PC-9 (cell line): ENCODE measurements at regions not wholly inside any gene's neighbourhood (a gene's known extent, or its start where the extent isn't known, plus 50 kb on each side); places are given as distances from the start of the nearest gene placed in this dataset.

ENCODE experiments used
- BruUV-seq: library from RNA; stranded (reverse); fragments of 400-500 nt; replicated peaks from 2 replicates; lab custom pipeline; 2021; lab: Mats Ljungman, UMichigan
- CTCF ChIA-PET: fragments of 300-600 bp; sonication (Branson Sonifier 250); formaldehyde crosslinking; loops from one replicate; lab custom pipeline; 2022; ENCODE audit warnings: antibody characterized with exemption; lab: Charles Lee
- POLR2A ChIA-PET: fragments of 300-600 bp; sonication (Branson Sonifier 250); formaldehyde crosslinking; loops from one replicate; lab custom pipeline; 2022; ENCODE audit warnings: antibody characterized with exemption; ENCODE audit not compliant: unreplicated experiment; lab: Charles Lee
- DNase-seq, 2 experiments: peaks; one replicate each; pipeline versions ENCODE4 v3.0.0 to v3.0.0-alpha.2; 2015 to 2022; ENCODE audit warnings: mixed read lengths in 1 of 2
- H2AFZ ChIP-seq: fragments of 200-600 bp; sonication (generic); 2 replicates; pipeline ENCODE4 v1.8.1; 2017; ENCODE audit warnings: antibody characterized with exemption
- H3F3A ChIP-seq: fragments of 200-600 bp; sonication (generic); 2 replicates; pipeline ENCODE4 v1.8.1; 2017; ENCODE audit warnings: antibody characterized with exemption, mild to moderate bottlenecking, low read depth; ENCODE audit not compliant: insufficient read depth
- H3K27ac ChIP-seq: fragments of 200-600 bp; sonication (generic); 2 replicates; pipeline ENCODE4 v1.6.1; 2016; ENCODE audit warnings: mixed run types
- H3K27me3 ChIP-seq: fragments of 200-600 bp; sonication (generic); 2 replicates; pipeline ENCODE4 v1.6.1; 2016; ENCODE audit warnings: low read depth, mixed run types; ENCODE audit not compliant: insufficient read depth
- H3K36me3 ChIP-seq: fragments of 200-600 bp; sonication (generic); 2 replicates; pipeline ENCODE4 v1.6.1; 2016; ENCODE audit warnings: low read depth, mixed run types
- H3K4me1 ChIP-seq: fragments of 200-600 bp; sonication (generic); replicated peaks from 2 replicates; pipeline ENCODE4 v1.6.1; 2016; ENCODE audit warnings: mixed run types; ENCODE audit not compliant: insufficient read depth
- H3K4me2 ChIP-seq: fragments of 200-600 bp; sonication (generic); 2 replicates; pipeline ENCODE4 v1.6.1; 2017; ENCODE audit warnings: mixed run types
- H3K4me3 ChIP-seq: fragments of 200-600 bp; sonication (generic); 2 replicates; pipeline ENCODE4 v1.6.1; 2016; ENCODE audit warnings: mixed run types
- H3K79me2 ChIP-seq: fragments of 200-600 bp; sonication (generic); 2 replicates; pipeline ENCODE4 v1.6.1; 2017; ENCODE audit warnings: low read depth, mixed run types
- H3K9me2 ChIP-seq: fragments of 200-600 bp; sonication (generic); 2 replicates; pipeline ENCODE4 v1.8.1; 2017; ENCODE audit warnings: mild to moderate bottlenecking; ENCODE audit not compliant: insufficient read depth
- H3K9me3 ChIP-seq: fragments of 200-600 bp; sonication (generic); 2 replicates; pipeline ENCODE4 v1.8.1; 2016; ENCODE audit warnings: low read depth; ENCODE audit not compliant: insufficient read depth
- H4K20me1 ChIP-seq: fragments of 200-600 bp; sonication (generic); 2 replicates; pipeline ENCODE4 v1.8.1; 2017; ENCODE audit not compliant: insufficient read depth
- CTCF ChIP-seq: fragments of 200-600 bp; sonication (generic); conservative IDR thresholded peaks from 2 replicates; pipeline ENCODE4 v1.6.1; 2017; ENCODE audit warnings: mixed run types, antibody characterized with exemption, mild to moderate bottlenecking, moderate library complexity
- EZH2 ChIP-seq: fragments of 200-600 bp; sonication (generic); IDR thresholded peaks from 2 replicates; pipeline ENCODE4 v1.8.0; 2017; ENCODE audit warnings: antibody characterized with exemption, low read depth
- intact Hi-C: fragments of 100-400 bp; cut with micrococcal nuclease; formaldehyde crosslinking; loops from one replicate; pipeline ENCODE4 v1.10.0; 2022; ENCODE audit not compliant: unreplicated experiment

DNA sequence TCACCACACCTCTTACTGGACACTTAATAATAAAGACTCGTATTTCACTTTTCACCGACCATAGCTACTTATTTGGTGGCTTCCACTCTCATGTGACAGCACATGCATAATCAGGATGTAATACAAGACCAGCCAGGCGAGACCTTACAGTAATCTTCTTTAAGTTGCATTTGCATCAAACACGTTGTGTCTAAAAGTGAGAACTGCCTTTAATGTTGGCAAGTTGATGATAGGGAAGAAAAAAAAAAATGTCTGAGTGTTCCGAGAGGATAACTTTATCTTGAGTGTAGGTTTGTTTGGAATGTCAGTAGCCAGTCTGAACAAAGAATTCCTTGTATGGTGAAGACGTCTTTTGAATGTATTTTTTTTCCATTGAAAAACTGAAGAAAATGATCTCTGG lies 440.4 kb downstream of the ADAMTS20 start:
- ChIA-PET POLR2A (interaction anchor here (0.7 kb wide), 1 partner anchor 1081 kb away, joined by 33 read pairs; no protein-coding TSS in a partner anchor), CTCF (no interaction called here)
- H3K4me2 ChIP-seq = no peak overlapping the region
- DNase-seq = no peak
- H3K4me1 ChIP-seq = no peaks in the 10 kb centered on the region
- H3F3A ChIP-seq = no peaks in the 10 kb centered on the region
- H3K27me3 ChIP-seq = no peaks in the 10 kb centered on the region
- no peak for TF ChIP-seq CTCF
- TF ChIP-seq EZH2 = no peak
- H3K36me3 ChIP-seq = no peaks in the 10 kb centered on the region
- no peak overlapping the region for H3K4me3 ChIP-seq
- H3K27ac ChIP-seq = no peak overlapping the region
- intact Hi-C loops = no loop called here
- no peaks in the 10 kb centered on the region for H3K9me3 ChIP-seq
- H2AFZ ChIP-seq = no peak overlapping the region
- no peaks in the 10 kb centered on the region for H3K79me2 ChIP-seq
- BruUV-seq = no TSS peak
- H4K20me1 ChIP-seq = no peaks in the 10 kb centered on the region
- H3K9me2 ChIP-seq = no peaks in the 10 kb centered on the region

- no peaks in the 10 kb centered on the region for H3K4me1 ChIP-seq
- POLR2A ChIA-PET = no interaction called here
- no peak for DNase-seq
These were observed 442.2 kb downstream of the ADAMTS20 start for GRCh38 chr12:43109631-43110345.

GRCh38 chr12:43108656-43109055 lies 443.3 kb downstream of the ADAMTS20 start:
- no TSS peak for BruUV-seq
- no peak overlapping the region for H2AFZ ChIP-seq
- H4K20me1 ChIP-seq = no peaks in the 10 kb centered on the region
- no peaks in the 10 kb centered on the region for H3K27me3 ChIP-seq
- H3K4me3 ChIP-seq = no peak overlapping the region
- TF ChIP-seq CTCF = no peak
- no peak for TF ChIP-seq EZH2
- ChIA-PET POLR2A (no interaction called here), CTCF (no interaction called here)
- H3K27ac ChIP-seq = no peak overlapping the region
- H3K79me2 ChIP-seq = no peaks in the 10 kb centered on the region
- no peak overlapping the region for H3K4me2 ChIP-seq
- no peaks in the 10 kb centered on the region for H3F3A ChIP-seq
- no peaks in the 10 kb centered on the region for H3K36me3 ChIP-seq
- intact Hi-C loops = no loop called here
- H3K9me3 ChIP-seq = no peaks in the 10 kb centered on the region
- DNase-seq = no peak
- no peaks in the 10 kb centered on the region for H3K9me2 ChIP-seq
- H3K4me1 ChIP-seq = no peaks in the 10 kb centered on the region

More at GRCh38 chr12:43109631-43110345, 442.2 kb downstream of the ADAMTS20 start:
- Histone ChIP-seq H3K9me2 (no peaks in the 10 kb centered on the region), H3K4me2 (no peak overlapping the region), H3K27ac (no peak overlapping the region), H3K36me3 (no peaks in the 10 kb centered on the region), H2AFZ (no peak overlapping the region), H3K79me2 (no peaks in the 10 kb centered on the region), H3K27me3 (no peaks in the 10 kb centered on the region), H4K20me1 (no peaks in the 10 kb centered on the region), H3K9me3 (no peaks in the 10 kb centered on the region), H3K4me3 (no peak overlapping the region), H3F3A (no peaks in the 10 kb centered on the region)
- BruUV-seq = no TSS peak
- intact Hi-C loops = no loop called here
- CTCF ChIA-PET = no interaction called here
- TF ChIP-seq CTCF = no peak
